BLaER1 treated with 17β-estradiol and CSF1 and Interleukin-3, amounts not matched to agents 10 nM and 100 nM (cell line): ENCODE measurements at regions not wholly inside any gene's neighbourhood (a gene's known extent, or its start where the extent isn't known, plus 50 kb on each side); places are given as distances from the start of the nearest gene placed in this dataset.
A peak's percentile ranks its signal among the peaks of the same experiment; 100 is the strongest.

Experiments used
- H3K27ac ChIP-seq, 11 experiments: shearing (Covaris generic); formaldehyde crosslinking; 2 replicates each; pipeline ENCODE4 v1.8.1; 2022
- H3K27me3 ChIP-seq, 11 experiments: shearing (Covaris generic); formaldehyde crosslinking; 2 replicates each; pipeline ENCODE4 v1.8.1; 2022
- H3K36me3 ChIP-seq, 11 experiments: shearing (Covaris generic); formaldehyde crosslinking; 2 replicates each; pipeline ENCODE4 v1.8.1; 2022
- H3K4me1 ChIP-seq, 10 experiments: shearing (Covaris generic); formaldehyde crosslinking; 2 replicates each; pipeline ENCODE4 v1.8.1; 2022
- H3K4me2 ChIP-seq, 11 experiments: shearing (Covaris generic); formaldehyde crosslinking; 2 replicates each; pipeline ENCODE4 v1.8.1; 2022
- H3K4me3 ChIP-seq, 10 experiments: shearing (Covaris generic); formaldehyde crosslinking; 2 replicates each; pipeline ENCODE4 v1.8.1; 2022
- H3K9ac ChIP-seq, 11 experiments: shearing (Covaris generic); formaldehyde crosslinking; 2 replicates each; pipeline ENCODE4 v1.8.1; 2022
- H3K9me3 ChIP-seq, 11 experiments: shearing (Covaris generic); formaldehyde crosslinking; replicated peaks in 1 of 11; 2 replicates each; pipeline ENCODE4 v1.8.1; 2022
- H4K20me1 ChIP-seq, 11 experiments: shearing (Covaris generic); formaldehyde crosslinking; 2 replicates each; pipeline ENCODE4 v1.8.1; 2022
- Cebpa-rat ChIP-seq, 11 experiments: shearing (Covaris generic); IDR thresholded peaks; 2 replicates each; pipeline ENCODE4 v1.8.1; 2022

GRCh38 chr4:92060333-92060732 is 243.4 kb upstream of the GRID2 start:
- no peak overlapping the region for H3K4me3 ChIP-seq
- no peak overlapping the region for H3K27ac ChIP-seq
- H3K36me3 ChIP-seq = no peaks in the 10 kb centered on the region
- no peak for TF ChIP-seq Cebpa-rat (IDR thresholded peaks at IDR 0.05)
- H3K4me1 ChIP-seq = no peaks in the 10 kb centered on the region
- no peak overlapping the region for H3K4me2 ChIP-seq
- H3K27me3 ChIP-seq = no peaks in the 10 kb centered on the region
- no peaks in the 10 kb centered on the region for H3K9me3 ChIP-seq
- no peak overlapping the region for H3K9ac ChIP-seq
- H4K20me1 ChIP-seq = no peaks in the 10 kb centered on the region

GRCh38 chr4:92064574-92064973 is 239.2 kb upstream of the GRID2 start:
- TF ChIP-seq Cebpa-rat (IDR thresholded peaks at IDR 0.05) = no peak
- H3K9me3 ChIP-seq = peaks cover 0 to 4% (median 0%) of the 10 kb centered on the region in 11 experiments; a peak in 4 of 22 replicates
- no peak overlapping the region for H3K4me2 ChIP-seq
- no peaks in the 10 kb centered on the region for H3K4me1 ChIP-seq
- no peaks in the 10 kb centered on the region for H3K27me3 ChIP-seq
- H3K27ac ChIP-seq = no peak overlapping the region
- no peaks in the 10 kb centered on the region for H4K20me1 ChIP-seq
- no peak overlapping the region for H3K9ac ChIP-seq
- H3K4me3 ChIP-seq = no peak overlapping the region
- H3K36me3 ChIP-seq = no peaks in the 10 kb centered on the region

DNA sequence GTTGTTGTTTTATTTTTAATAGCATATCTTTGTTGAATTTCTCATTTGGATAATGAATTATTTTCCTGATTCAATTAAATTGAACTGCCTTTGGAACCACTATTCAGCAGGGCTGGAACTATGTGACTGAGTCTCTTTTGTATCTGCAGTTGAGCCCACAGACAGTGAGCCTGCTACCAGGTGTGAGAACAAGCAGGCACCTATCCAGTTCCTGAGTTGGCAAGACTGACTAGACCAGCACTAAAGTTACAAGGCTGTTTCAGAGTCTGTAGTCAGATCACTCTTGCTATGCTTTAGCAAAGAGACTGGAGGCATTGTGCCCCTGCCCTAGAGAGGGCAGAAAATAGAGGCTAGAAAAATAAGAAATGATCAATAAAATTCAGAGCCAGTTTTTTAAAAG is 237.3 kb upstream of the GRID2 start:
- H3K4me3 ChIP-seq = no peak overlapping the region
- no peaks in the 10 kb centered on the region for H4K20me1 ChIP-seq
- no peaks in the 10 kb centered on the region for H3K36me3 ChIP-seq
- peaks cover 16 to 23% (median 19%) of the 10 kb centered on the region in 11 experiments for H3K9me3 ChIP-seq
- no peaks in the 10 kb centered on the region for H3K27me3 ChIP-seq
- H3K4me1 ChIP-seq = no peaks in the 10 kb centered on the region
- H3K4me2 ChIP-seq = no peak overlapping the region
- H3K27ac ChIP-seq = no peak overlapping the region
- H3K9ac ChIP-seq = no peak overlapping the region
- TF ChIP-seq Cebpa-rat (IDR thresholded peaks at IDR 0.05) = no peak

DNA sequence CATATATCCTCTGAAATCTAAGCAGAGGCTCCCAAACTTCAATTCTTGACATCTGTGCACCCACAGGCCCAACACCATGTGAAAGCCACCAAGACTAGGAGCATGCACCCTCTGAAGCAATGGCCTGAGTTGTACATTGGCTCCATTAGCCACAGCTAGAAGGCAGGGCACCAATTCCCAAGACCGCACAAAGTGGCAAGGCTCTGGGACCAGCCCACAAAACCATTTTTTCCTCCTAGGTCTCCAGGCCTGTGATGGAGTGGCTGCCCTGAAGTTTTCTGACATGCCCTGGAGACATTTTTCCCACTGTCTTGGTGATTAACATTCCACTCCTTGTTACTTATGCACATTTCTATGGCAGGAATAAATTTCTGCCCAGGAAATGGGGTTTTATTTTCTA is 232.2 kb upstream of the GRID2 start:
- Histone ChIP-seq H3K4me2 (no peak overlapping the region), H3K9ac (no peak overlapping the region), H4K20me1 (no peaks in the 10 kb centered on the region), H3K9me3 (peaks cover 28 to 40% (median 33%) of the 10 kb centered on the region in 11 experiments), H3K27ac (no peak overlapping the region), H3K27me3 (no peaks in the 10 kb centered on the region), H3K36me3 (no peaks in the 10 kb centered on the region), H3K4me3 (no peak overlapping the region; a peak in 1 of 20 replicates), H3K4me1 (no peaks in the 10 kb centered on the region)
- no peak for TF ChIP-seq Cebpa-rat (IDR thresholded peaks at IDR 0.05)

GRCh38 chr4:92074839-92075238 is 228.9 kb upstream of the GRID2 start:
- H3K4me1 ChIP-seq = no peaks in the 10 kb centered on the region
- no peak overlapping the region for H3K27ac ChIP-seq
- H4K20me1 ChIP-seq = no peaks in the 10 kb centered on the region
- TF ChIP-seq Cebpa-rat (IDR thresholded peaks at IDR 0.05) = no peak
- H3K9me3 ChIP-seq = peaks cover 28 to 38% (median 31%) of the 10 kb centered on the region in 11 experiments
- H3K27me3 ChIP-seq = no peaks in the 10 kb centered on the region
- no peaks in the 10 kb centered on the region for H3K36me3 ChIP-seq
- H3K9ac ChIP-seq = no peak overlapping the region
- H3K4me2 ChIP-seq = no peak overlapping the region
- H3K4me3 ChIP-seq = no peak overlapping the region

DNA sequence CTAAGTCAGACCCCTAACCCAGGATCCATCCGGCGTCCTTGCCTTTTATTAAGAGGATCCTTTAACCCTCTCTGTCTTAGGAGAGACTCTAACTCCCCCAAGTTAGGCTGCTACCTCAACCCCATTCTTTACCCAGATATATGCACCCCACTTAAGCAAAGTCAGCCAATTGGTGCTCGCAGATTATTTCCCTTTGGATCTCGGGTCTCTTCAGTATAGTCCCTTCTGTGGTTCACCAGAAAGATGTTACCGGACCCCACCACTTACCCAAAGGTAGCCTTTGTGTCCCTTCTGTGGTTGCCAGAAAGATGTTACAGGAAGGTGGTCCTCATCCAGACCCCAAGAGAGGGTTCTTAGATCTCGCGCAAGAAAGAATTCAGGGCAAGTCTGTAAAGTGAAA is 212.9 kb upstream of the GRID2 start:
- H3K4me2 ChIP-seq = no peak overlapping the region
- no peaks in the 10 kb centered on the region for H3K27me3 ChIP-seq
- no peaks in the 10 kb centered on the region for H3K9me3 ChIP-seq
- TF ChIP-seq Cebpa-rat (IDR thresholded peaks at IDR 0.05) = no peak
- H3K4me1 ChIP-seq = no peaks in the 10 kb centered on the region
- no peaks in the 10 kb centered on the region for H4K20me1 ChIP-seq
- no peak overlapping the region for H3K27ac ChIP-seq
- H3K9ac ChIP-seq = no peak overlapping the region
- no peak overlapping the region for H3K4me3 ChIP-seq
- H3K36me3 ChIP-seq = no peaks in the 10 kb centered on the region

- Histone ChIP-seq H3K9me3 (no peaks in the 10 kb centered on the region), H4K20me1 (no peaks in the 10 kb centered on the region), H3K27ac (no peak overlapping the region), H3K9ac (no peak overlapping the region), H3K4me1 (no peaks in the 10 kb centered on the region), H3K4me2 (no peak overlapping the region), H3K27me3 (no peaks in the 10 kb centered on the region), H3K4me3 (no peak overlapping the region), H3K36me3 (no peaks in the 10 kb centered on the region)
- TF ChIP-seq Cebpa-rat (IDR thresholded peaks at IDR 0.05) = no peak
Observed at GRCh38 chr4:92091335-92091734, 212.4 kb upstream of the GRID2 start.

- H3K27me3 ChIP-seq = no peaks in the 10 kb centered on the region
- H3K4me3 ChIP-seq = no peak overlapping the region
- no peak overlapping the region for H3K9ac ChIP-seq
- no peaks in the 10 kb centered on the region for H3K9me3 ChIP-seq
- no peak overlapping the region for H3K27ac ChIP-seq
- TF ChIP-seq Cebpa-rat (IDR thresholded peaks at IDR 0.05) = no peak
- peaks cover 8 to 24% (median 11%) of the 10 kb centered on the region in 10 experiments for H3K4me1 ChIP-seq
- no peaks in the 10 kb centered on the region for H4K20me1 ChIP-seq
- no peaks in the 10 kb centered on the region for H3K36me3 ChIP-seq
- no peak overlapping the region for H3K4me2 ChIP-seq
Observed at GRCh38 chr4:92099861-92100260, 203.9 kb upstream of the GRID2 start.

GRCh38 chr4:92100975-92101374 is 202.8 kb upstream of the GRID2 start:
- H3K4me1 ChIP-seq = peaks cover 8 to 24% (median 12%) of the 10 kb centered on the region in 10 experiments
- no peak overlapping the region; a peak in 1 of 22 replicates for H3K27ac ChIP-seq
- H3K9me3 ChIP-seq = no peaks in the 10 kb centered on the region
- H3K36me3 ChIP-seq = no peaks in the 10 kb centered on the region
- no peak overlapping the region for H3K4me3 ChIP-seq
- H3K9ac ChIP-seq = no peak overlapping the region
- no peak for TF ChIP-seq Cebpa-rat (IDR thresholded peaks at IDR 0.05)
- H3K4me2 ChIP-seq = no peak overlapping the region
- H4K20me1 ChIP-seq = no peaks in the 10 kb centered on the region
- H3K27me3 ChIP-seq = no peaks in the 10 kb centered on the region

DNA sequence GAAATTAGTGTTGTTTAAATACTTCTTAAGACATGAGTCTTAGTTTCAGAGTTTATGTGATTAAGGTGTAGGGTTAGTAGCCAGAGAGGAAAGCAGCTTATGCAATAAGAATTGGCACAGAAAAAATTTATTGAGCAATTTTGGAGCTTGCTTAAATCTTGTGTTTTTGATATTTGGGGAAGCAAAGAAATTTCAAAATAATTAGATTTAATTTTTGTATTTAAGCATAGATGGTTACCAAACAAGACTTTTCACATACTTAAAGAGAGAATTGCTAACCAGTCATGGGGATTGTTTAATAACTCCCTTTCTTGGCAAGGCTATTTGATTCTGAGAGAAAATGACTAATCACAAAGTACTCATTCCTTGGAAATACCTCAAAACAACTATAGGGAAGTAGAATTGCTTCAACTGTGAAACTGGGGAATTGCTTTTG is 202.0 kb upstream of the GRID2 start:
- no peak for TF ChIP-seq Cebpa-rat (IDR thresholded peaks at IDR 0.05)
- no peaks in the 10 kb centered on the region for H3K36me3 ChIP-seq
- no peak overlapping the region for H3K9ac ChIP-seq
- peak overlapping the region in 2 of 11 experiments; percentile 6 to 31; a peak in 2 of 22 replicates for H3K4me2 ChIP-seq
- H3K4me3 ChIP-seq = no peak overlapping the region
- H3K9me3 ChIP-seq = no peaks in the 10 kb centered on the region
- H3K4me1 ChIP-seq = peaks cover 8 to 24% (median 12%) of the 10 kb centered on the region in 10 experiments
- H4K20me1 ChIP-seq = no peaks in the 10 kb centered on the region
- peak overlapping the region in 2 of 11 experiments; percentile 21 to 49; a peak in 2 of 22 replicates for H3K27ac ChIP-seq
- no peaks in the 10 kb centered on the region for H3K27me3 ChIP-seq
